GM12801 (cell line): ENCODE measurements at regions not wholly inside any gene's neighbourhood (a gene's known extent, or its start where the extent isn't known, plus 50 kb on each side); places are given as distances from the start of the nearest gene placed in this dataset.

Source experiments
- TF ChIP-seq, protein P1 (sequence below): IDR thresholded peaks from one replicate; pipeline ENCODE4 v1.5.1; 2011; ENCODE audit warnings: control low read depth; ENCODE audit not compliant: insufficient read length; ENCODE audit errors: extremely low read depth

DNA sequence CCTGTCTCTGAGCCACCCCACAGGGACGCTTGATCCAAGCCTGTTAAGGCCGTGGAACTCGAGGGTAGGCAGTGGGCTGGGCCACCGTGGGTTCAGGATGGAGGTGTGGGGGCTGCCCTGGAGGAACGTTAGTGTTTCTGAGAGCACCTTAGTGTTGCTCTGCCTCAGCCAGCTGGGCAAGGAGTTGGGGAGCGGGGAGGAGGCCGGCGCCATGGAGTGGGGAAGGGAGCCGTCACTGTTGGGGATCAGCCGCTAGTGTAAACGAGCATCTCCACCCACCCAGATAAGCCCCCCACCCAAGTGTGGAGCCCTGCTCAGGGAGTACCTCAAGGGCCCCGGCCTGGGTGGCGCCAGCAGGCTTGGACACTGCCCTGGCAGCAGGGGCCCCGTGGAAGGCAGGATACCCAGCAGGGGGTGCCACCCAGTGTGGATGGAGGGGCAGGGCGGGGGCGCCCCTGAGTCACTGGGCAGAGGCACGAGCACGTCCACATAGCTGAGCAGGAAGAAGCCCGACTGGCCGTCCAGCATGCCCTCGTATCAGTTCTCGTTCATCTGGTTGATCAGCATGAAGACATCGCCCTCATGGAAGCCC lies 98.6 kb downstream of the KPNA2 start:
- TF ChIP-seq, protein P1, sequence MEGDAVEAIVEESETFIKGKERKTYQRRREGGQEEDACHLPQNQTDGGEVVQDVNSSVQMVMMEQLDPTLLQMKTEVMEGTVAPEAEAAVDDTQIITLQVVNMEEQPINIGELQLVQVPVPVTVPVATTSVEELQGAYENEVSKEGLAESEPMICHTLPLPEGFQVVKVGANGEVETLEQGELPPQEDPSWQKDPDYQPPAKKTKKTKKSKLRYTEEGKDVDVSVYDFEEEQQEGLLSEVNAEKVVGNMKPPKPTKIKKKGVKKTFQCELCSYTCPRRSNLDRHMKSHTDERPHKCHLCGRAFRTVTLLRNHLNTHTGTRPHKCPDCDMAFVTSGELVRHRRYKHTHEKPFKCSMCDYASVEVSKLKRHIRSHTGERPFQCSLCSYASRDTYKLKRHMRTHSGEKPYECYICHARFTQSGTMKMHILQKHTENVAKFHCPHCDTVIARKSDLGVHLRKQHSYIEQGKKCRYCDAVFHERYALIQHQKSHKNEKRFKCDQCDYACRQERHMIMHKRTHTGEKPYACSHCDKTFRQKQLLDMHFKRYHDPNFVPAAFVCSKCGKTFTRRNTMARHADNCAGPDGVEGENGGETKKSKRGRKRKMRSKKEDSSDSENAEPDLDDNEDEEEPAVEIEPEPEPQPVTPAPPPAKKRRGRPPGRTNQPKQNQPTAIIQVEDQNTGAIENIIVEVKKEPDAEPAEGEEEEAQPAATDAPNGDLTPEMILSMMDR = no peak

DNA sequence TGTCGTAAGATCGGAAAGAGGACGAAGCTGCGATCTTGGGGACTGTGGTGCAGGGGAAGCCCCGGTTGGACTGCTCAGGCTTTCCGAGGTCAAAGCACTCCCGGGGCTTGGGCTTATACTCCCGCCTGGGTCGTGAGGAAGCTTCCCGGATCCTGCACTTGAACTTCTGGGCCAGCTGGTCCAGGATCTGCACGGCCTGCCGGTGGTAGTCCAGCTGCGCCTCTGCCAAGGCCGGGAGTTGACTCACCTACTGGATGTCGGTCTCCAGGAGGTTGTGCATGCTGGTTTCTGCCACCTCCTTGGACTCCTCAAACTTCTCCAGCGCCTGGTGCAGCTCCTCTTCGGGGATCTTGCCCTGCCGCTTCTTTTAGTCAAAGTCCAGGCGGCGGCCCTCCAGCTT lies 99.2 kb downstream of the KPNA2 start:
- TF ChIP-seq, protein P1 = no peak

DNA sequence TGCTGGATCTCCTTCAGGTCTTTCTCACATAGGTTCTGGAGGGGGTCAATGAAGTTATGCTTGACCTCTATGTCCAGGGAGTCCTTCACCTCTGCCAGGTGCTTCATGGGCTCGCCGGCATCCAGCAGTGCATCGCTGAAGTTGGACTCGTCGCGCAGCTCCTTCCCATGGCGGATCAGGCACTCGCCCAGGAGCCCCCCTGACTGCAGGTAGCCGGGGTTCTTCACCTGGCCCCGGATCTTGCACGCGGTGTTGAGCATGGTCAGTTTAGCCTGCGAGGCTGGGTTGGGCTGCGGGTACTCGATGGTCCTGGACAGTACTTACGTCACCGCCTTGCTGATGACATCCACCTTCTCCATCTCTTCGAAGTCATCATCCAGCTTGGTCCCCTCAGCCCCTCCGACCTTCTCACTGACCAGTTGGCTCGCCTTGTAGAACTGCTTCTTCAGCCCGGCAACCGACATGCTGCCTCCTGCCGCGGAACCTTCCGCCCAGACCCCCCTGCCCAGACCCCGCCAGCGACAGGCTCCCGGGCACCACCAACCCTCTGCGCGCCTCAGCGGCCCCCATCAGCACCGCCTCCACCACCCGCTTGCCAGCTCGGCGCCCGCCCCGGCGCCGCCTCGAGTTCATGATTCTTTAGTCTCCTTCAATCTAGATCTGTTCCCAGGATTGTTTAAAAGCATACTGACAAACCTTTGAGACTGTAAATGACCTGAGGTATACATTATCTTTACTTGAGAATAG lies 99.8 kb downstream of the KPNA2 start:
- TF ChIP-seq, protein P1 = no peak

DNA sequence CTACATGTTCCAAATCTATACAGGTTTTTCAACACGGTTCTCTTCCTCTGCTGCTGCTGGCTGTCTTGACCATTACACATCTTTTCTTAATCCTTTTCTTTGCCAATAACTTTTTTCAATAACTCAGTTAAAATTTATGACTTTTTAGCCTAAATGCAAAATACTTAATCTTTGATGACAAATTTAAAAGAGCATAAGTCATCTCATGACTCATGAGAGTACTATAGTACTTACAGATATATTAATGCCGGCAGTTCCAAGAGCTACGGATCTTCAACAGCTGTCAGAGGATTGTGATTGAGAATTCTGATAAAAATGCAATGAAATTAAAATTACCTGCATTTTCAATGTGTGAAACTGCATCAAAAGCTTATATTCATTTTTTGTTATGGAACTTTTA lies 105.5 kb downstream of the KPNA2 start:
- TF ChIP-seq, protein P1 = no peak

DNA sequence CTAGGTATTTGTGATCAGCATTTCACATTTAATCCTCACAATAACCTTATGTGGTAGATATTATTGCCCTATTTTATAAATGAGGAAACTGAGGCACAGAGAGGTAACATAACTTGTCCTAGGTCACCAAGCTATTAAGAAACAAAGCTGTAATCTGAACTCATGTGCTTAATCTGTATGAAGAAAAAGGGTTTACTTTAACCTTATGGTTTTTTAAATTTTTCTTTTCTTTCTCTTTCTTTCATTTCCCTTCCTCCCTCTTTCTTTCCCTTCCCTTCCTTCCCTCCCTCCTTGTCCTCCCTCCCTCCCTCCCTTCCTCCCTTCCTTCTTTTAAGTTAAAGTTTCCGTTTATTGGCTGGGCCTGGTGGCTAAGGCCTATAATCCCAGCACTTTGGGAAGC lies 105.2 kb upstream of the AMZ2 start:
- TF ChIP-seq, protein P1 = no peak

DNA sequence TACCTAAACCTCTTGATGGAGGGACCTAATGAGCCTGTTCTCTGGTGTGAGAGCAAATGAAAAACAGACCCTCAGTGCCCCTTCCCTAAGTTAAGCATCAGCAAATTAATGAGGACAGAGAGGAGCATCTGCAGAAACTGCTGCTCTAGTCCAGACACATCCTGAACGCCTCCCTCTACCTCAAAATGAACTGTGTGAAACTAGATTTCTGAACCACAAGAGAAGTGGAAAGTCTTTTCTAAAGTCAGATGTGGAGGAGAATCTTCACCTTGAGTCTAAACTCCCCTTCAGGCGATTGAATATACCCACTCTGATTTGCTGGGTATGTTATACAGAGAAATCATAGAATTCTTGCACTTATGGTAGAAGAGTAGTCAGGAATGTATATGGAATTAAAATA lies 104.4 kb upstream of the AMZ2 start:
- TF ChIP-seq, protein P1 = no peak

DNA sequence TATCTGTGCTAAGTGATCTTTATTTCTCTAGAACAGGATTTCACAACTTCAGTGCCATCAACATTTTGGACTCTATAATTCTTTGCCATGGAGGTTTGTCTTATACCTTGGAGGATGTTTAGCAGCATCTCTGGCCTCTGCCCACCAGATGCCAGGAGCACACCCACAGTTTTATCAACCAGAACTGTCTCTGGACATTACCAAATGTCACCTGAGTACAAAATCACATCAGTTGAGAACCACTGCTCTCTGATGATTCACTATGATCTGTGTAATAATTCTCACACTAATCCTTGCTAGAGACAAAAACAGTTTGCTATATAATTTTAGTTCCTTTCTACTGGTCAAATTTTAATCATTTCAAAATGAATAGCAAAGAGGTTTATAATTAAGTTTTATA lies 102.8 kb upstream of the AMZ2 start:
- TF ChIP-seq, protein P1 = no peak
